ENCODE measurements at regions not wholly inside any gene's neighbourhood (a gene's known extent, or its start where the extent isn't known, plus 50 kb on each side); places are given as distances from the start of the nearest gene placed in this dataset.

DNA sequence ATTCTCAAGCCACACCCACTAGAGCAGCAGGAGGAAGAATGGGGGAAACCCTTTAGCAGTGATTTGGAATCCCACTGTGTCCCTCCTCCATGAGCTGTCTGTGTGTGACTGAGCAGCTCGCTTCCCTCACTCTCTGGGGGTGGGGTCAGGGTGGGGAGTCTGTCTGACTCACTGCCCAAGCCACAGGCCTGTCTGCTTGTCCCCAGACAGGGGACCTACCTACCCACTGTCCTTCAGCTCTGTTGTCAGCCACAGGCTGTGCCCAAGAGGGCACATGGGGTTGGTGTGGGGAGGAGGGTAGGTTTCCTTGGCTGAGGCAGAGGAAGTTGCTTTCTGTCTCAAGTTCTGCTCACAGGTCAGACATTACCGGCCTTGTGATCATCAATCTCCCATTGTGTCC lies 127.0 kb downstream of the MAFB start:
- H3K36me3 ChIP-seq (ENCODE audit: control insufficient read depth, insufficient read depth, low read length): no peaks in the 10 kb centered on the region
- H3K27me3 ChIP-seq (ENCODE audit: control insufficient read depth, insufficient read depth, low read length): no peaks in the 10 kb centered on the region
- no peak overlapping the region for H3K9ac ChIP-seq (ENCODE audit: low read length)
- H3K27ac ChIP-seq (ENCODE audit: low read depth, low read length): no peak overlapping the region
- H3K4me1 ChIP-seq (ENCODE audit: control insufficient read depth, insufficient read depth, low read length): peaks cover 9% of the 10 kb centered on the region
- H3K4me3 ChIP-seq (ENCODE audit: low read length): no peak overlapping the region

DNA sequence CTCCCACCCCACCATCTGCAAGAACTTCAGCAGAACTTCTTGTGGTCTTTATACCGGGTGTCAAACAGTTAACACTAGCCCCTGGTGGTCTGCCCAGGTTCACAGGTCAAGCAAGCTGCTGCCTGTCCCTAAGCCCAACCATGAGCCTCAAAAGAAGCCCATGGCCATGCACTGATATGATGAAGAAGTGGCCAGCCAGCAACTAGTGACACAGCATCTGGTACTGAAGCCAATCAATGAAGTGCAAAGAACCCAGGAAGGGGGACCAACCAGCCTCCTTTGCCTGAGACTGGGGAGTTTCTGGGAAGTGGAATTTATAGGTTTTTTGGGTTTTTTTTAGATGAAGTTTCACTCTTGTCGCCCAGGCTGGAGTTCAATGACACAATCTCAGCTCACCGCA lies 127.8 kb downstream of the MAFB start:
- no peak overlapping the region for H3K9ac ChIP-seq (ENCODE audit: low read length)
- H3K27me3 ChIP-seq (ENCODE audit: control insufficient read depth, insufficient read depth, low read length): no peaks in the 10 kb centered on the region
- H3K4me1 ChIP-seq (ENCODE audit: control insufficient read depth, insufficient read depth, low read length): peaks cover 9% of the 10 kb centered on the region
- H3K27ac ChIP-seq (ENCODE audit: low read depth, low read length): no peak overlapping the region
- H3K4me3 ChIP-seq (ENCODE audit: low read length): no peak overlapping the region
- no peaks in the 10 kb centered on the region for H3K36me3 ChIP-seq (ENCODE audit: control insufficient read depth, insufficient read depth, low read length)

DNA sequence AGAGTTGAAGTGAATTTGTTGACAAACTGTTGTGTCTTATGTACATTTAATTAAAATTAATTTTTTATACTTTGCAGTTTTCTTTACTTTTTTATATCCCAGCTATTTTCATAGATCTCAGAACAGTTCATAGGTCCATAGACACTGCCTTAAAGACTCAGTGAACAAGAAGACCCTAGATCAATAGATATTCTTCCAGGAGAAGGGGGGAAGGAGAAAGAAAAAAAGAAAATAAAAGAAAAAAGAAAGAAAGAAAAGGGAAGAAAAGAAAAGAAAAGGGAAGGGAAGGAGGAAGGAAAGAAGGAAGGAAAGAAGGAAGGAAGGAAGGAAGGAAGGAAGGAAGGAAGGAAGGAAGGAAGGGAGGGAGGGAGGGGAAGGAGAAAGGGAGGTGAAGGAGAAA lies 130.8 kb downstream of the MAFB start:
- no peaks in the 10 kb centered on the region for H3K4me1 ChIP-seq (ENCODE audit: control insufficient read depth, insufficient read depth, low read length)
- no peak overlapping the region for H3K4me3 ChIP-seq (ENCODE audit: low read length)
- no peaks in the 10 kb centered on the region for H3K27me3 ChIP-seq (ENCODE audit: control insufficient read depth, insufficient read depth, low read length)
- H3K9ac ChIP-seq (ENCODE audit: low read length): no peak overlapping the region
- H3K27ac ChIP-seq (ENCODE audit: low read depth, low read length): no peak overlapping the region
- H3K36me3 ChIP-seq (ENCODE audit: control insufficient read depth, insufficient read depth, low read length): no peaks in the 10 kb centered on the region

DNA sequence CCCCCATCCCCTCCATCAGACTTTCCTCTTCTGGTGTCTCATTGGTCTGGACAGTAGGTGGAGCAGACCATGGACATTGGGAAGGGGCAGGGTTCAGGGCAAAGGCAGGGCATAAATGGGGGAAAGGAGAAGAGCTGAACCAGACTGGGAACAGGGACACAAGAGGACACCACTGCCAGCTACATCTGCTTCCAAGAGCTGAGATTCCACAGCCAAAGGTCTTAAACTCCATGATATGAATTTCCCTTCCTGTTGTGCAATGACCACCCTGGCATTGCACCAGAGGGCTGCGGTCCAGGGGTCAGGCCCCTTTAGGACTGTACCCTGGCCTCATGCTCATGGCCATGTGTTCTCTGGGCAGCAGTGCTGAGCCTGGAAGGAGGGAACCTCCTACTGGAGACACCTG lies 137.9 kb downstream of the MAFB start:
- Histone ChIP-seq H3K27me3 (ENCODE audit: control insufficient read depth, insufficient read depth, low read length) (no peaks in the 10 kb centered on the region), H3K4me1 (ENCODE audit: control insufficient read depth, insufficient read depth, low read length) (no peaks in the 10 kb centered on the region), H3K36me3 (ENCODE audit: control insufficient read depth, insufficient read depth, low read length) (no peaks in the 10 kb centered on the region), H3K9ac (ENCODE audit: low read length) (no peak overlapping the region), H3K4me3 (ENCODE audit: low read length) (no peak overlapping the region), H3K27ac (ENCODE audit: low read depth, low read length) (no peak overlapping the region)

DNA sequence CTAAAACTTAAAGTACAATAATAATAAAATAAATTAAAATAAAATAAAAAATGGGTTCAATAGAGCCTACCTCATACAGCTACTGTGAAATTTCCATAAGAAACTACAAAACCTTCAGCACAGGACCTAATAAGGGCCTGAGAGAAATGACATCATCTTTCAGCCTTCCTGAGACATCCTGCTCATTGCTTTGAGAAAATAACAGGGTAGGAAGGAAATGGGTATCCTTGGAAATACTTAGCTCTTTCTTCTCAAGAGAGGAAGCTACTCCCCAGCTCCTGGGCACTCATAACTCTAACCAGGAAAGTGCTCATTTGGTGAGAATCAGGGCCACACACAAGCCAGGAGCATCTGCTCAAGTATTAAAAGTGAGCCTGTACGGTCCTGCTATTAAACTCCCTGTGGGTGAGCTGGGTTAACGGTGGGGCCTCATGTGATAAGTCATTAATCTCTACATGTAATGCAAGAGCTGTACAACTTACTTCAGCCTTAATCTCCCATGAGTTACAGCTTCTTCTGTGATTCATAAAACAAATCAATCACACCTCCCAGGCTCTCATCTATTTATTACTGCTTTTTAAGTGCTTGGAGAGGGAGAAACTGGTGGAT lies 141.4 kb downstream of the MAFB start:
- Histone ChIP-seq H3K36me3 (ENCODE audit: control insufficient read depth, insufficient read depth, low read length) (no peaks in the 10 kb centered on the region), H3K27ac (ENCODE audit: low read depth, low read length) (no peak overlapping the region), H3K9ac (ENCODE audit: low read length) (no peak overlapping the region), H3K4me1 (ENCODE audit: control insufficient read depth, insufficient read depth, low read length) (no peaks in the 10 kb centered on the region), H3K4me3 (ENCODE audit: low read length) (no peak overlapping the region), H3K27me3 (ENCODE audit: control insufficient read depth, insufficient read depth, low read length) (no peaks in the 10 kb centered on the region)

DNA sequence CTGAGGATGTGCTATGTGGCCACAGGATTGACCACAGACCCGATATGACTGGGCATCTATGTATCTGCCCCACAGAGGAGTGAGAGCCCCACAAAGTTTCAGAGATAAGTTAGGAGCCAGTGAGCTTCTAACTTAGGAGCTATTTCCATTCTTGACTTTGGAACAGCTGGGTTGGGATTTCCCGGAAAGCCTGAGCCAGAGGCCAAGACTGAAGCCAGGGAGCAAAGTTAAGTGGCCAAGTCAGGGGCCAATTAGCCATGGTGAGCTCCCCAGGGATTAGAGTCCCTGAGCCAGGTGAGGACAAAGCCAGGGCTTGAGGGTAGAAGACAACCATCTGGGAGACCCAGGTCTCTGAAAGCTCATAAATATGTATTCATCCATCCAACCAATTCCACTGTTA lies 143.6 kb downstream of the MAFB start:
- Histone ChIP-seq H3K4me1 (ENCODE audit: control insufficient read depth, insufficient read depth, low read length) (no peaks in the 10 kb centered on the region), H3K27ac (ENCODE audit: low read depth, low read length) (no peak overlapping the region), H3K9ac (ENCODE audit: low read length) (no peak overlapping the region), H3K27me3 (ENCODE audit: control insufficient read depth, insufficient read depth, low read length) (no peaks in the 10 kb centered on the region), H3K36me3 (ENCODE audit: control insufficient read depth, insufficient read depth, low read length) (no peaks in the 10 kb centered on the region), H3K4me3 (ENCODE audit: low read length) (no peak overlapping the region)

DNA sequence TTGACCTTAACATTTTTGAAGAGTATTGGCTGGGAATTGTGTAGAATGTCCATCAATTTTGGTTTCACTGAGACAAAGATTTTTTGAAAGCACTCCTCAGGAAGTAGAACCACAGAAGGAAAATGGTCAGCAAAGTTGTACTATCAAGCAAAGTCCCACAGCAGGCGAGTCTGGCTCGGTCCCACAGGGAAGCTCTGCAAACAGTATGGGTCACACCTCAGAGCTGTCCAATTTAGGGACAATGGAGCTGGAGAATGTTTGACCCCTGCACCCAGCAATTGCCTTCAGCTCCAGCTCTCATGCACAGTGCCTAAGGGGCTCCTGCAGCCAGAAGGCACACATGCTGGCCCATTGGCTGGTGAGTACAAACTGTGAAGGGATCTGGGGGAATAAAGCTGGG lies 147.0 kb downstream of the MAFB start:
- H3K4me3 ChIP-seq (ENCODE audit: low read length): no peak overlapping the region
- no peak overlapping the region for H3K27ac ChIP-seq (ENCODE audit: low read depth, low read length)
- H3K36me3 ChIP-seq (ENCODE audit: control insufficient read depth, insufficient read depth, low read length): no peaks in the 10 kb centered on the region
- no peaks in the 10 kb centered on the region for H3K4me1 ChIP-seq (ENCODE audit: control insufficient read depth, insufficient read depth, low read length)
- H3K27me3 ChIP-seq (ENCODE audit: control insufficient read depth, insufficient read depth, low read length): no peaks in the 10 kb centered on the region
- no peak overlapping the region for H3K9ac ChIP-seq (ENCODE audit: low read length)

DNA sequence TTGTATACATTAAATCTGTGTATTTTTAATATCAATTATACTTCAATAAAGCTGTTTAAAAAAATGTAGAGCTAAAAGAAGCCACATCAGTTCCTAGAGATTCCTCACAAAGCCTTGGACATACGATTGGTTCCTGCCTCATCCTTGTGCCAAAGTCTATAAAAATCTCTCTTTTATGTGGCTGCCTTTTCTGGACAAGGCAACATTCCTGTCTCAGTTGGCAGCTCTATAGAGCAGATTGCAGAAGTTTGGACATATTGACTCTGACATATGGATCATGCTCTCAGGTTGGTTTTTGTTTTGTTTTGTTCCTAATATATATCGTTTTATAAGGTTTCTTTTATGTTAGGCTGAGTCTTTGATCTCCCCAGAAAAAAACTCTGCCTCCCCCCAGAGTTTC lies 148.9 kb downstream of the MAFB start:
- H3K27ac ChIP-seq (ENCODE audit: low read depth, low read length): no peak overlapping the region
- H3K9ac ChIP-seq (ENCODE audit: low read length): no peak overlapping the region
- H3K4me3 ChIP-seq (ENCODE audit: low read length): no peak overlapping the region
- no peaks in the 10 kb centered on the region for H3K27me3 ChIP-seq (ENCODE audit: control insufficient read depth, insufficient read depth, low read length)
- no peaks in the 10 kb centered on the region for H3K36me3 ChIP-seq (ENCODE audit: control insufficient read depth, insufficient read depth, low read length)
- no peaks in the 10 kb centered on the region for H3K4me1 ChIP-seq (ENCODE audit: control insufficient read depth, insufficient read depth, low read length)

DNA sequence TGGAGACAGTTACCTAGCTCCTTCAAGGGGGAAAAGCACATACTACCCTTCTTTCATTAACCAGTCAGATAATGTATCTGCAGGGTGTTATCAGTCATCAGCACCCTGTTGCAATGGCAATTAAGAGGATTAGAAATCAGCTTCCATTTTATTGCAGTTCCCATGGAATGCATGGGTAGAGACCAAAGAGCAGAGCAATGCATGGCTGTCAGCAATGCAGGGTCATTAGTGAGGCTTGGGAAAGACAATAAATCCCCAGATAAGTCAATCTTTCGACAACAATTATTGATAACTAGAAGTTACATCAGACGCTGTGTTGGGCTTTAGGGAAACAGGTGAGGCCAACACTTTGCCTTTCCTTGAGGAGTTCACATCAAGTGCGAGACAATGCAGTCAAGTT lies 150.9 kb downstream of the MAFB start:
- H3K9ac ChIP-seq (ENCODE audit: low read length): no peak overlapping the region
- no peak overlapping the region for H3K4me3 ChIP-seq (ENCODE audit: low read length)
- no peak overlapping the region for H3K27ac ChIP-seq (ENCODE audit: low read depth, low read length)
- H3K27me3 ChIP-seq (ENCODE audit: control insufficient read depth, insufficient read depth, low read length): no peaks in the 10 kb centered on the region
- H3K36me3 ChIP-seq (ENCODE audit: control insufficient read depth, insufficient read depth, low read length): no peaks in the 10 kb centered on the region
- no peaks in the 10 kb centered on the region for H3K4me1 ChIP-seq (ENCODE audit: control insufficient read depth, insufficient read depth, low read length)

DNA sequence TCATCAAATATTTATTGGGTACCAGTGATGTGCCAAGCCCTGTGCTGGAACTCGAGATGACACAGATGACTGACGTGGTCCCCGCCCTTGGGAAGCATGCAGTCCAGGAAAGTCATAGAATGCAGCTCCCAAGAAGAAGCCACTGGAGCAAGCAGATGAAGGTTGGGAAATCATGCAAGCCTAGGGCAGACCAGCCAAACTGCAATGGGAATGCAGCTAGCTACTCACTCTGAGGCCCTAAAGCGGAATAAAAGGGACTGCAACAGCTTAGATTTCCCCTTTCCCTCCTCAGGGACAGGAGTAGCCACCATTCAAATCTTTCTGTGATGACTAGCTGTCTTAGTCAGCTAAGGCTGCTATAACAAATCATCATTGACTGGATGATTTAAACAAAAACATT lies 152.2 kb downstream of the MAFB start:
- Histone ChIP-seq H3K9ac (ENCODE audit: low read length) (no peak overlapping the region), H3K27ac (ENCODE audit: low read depth, low read length) (no peak overlapping the region)

DNA sequence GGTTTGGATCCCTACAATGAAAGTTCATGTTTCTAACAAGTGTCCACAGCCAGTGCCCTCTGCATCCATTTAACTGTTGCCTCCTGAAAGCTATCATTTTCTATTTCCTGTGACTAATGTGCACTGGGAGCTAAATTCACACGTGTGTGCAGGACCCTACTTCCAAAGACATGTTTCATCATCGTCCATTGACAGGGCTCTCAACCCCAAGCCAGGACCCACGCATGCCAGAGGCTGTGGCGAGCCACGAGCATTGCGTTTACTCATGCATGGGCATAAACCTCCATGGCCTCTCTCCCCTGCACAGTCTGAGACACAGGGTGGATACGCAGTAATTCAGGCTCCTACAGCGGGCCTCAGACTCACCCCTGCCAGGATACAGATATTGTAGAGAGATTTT lies 153.2 kb downstream of the MAFB start:
- H3K27me3 ChIP-seq (ENCODE audit: control insufficient read depth, insufficient read depth, low read length): no peaks in the 10 kb centered on the region
- no peak overlapping the region for H3K27ac ChIP-seq (ENCODE audit: low read depth, low read length)
- no peaks in the 10 kb centered on the region for H3K36me3 ChIP-seq (ENCODE audit: control insufficient read depth, insufficient read depth, low read length)
- no peaks in the 10 kb centered on the region for H3K4me1 ChIP-seq (ENCODE audit: control insufficient read depth, insufficient read depth, low read length)
- no peak overlapping the region for H3K9ac ChIP-seq (ENCODE audit: low read length)
- H3K4me3 ChIP-seq (ENCODE audit: low read length): no peak overlapping the region

More for the DNA sequence above, 152.2 kb downstream of the MAFB start:
- Histone ChIP-seq H3K4me3 (ENCODE audit: low read length) (no peak overlapping the region), H3K4me1 (ENCODE audit: control insufficient read depth, insufficient read depth, low read length) (no peaks in the 10 kb centered on the region), H3K36me3 (ENCODE audit: control insufficient read depth, insufficient read depth, low read length) (no peaks in the 10 kb centered on the region), H3K27me3 (ENCODE audit: control insufficient read depth, insufficient read depth, low read length) (no peaks in the 10 kb centered on the region)

DNA sequence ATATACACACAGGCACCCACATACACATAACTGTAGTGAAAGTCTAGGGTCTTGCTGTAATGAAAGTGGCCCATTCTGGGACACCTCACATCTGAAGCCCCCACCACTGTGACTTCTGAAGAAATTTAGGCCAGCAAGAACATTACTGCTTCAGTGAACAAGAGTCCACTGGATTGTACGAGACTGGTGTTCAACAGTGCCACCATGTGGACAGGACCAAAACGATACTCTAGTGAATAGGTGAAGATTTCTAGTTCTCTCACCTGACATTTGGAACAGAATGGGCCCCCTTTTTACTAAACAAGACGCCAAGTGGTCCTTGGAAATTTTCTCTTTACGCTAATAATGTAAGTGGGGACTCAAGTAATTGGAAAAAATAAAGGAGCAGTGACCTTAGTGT lies 156.9 kb downstream of the MAFB start:
- no peak overlapping the region for H3K4me3 ChIP-seq (ENCODE audit: low read length)
- H3K27ac ChIP-seq (ENCODE audit: low read depth, low read length): no peak overlapping the region
- H3K27me3 ChIP-seq (ENCODE audit: control insufficient read depth, insufficient read depth, low read length): no peaks in the 10 kb centered on the region
- no peaks in the 10 kb centered on the region for H3K36me3 ChIP-seq (ENCODE audit: control insufficient read depth, insufficient read depth, low read length)
- H3K9ac ChIP-seq (ENCODE audit: low read length): no peak overlapping the region
- no peaks in the 10 kb centered on the region for H3K4me1 ChIP-seq (ENCODE audit: control insufficient read depth, insufficient read depth, low read length)

DNA sequence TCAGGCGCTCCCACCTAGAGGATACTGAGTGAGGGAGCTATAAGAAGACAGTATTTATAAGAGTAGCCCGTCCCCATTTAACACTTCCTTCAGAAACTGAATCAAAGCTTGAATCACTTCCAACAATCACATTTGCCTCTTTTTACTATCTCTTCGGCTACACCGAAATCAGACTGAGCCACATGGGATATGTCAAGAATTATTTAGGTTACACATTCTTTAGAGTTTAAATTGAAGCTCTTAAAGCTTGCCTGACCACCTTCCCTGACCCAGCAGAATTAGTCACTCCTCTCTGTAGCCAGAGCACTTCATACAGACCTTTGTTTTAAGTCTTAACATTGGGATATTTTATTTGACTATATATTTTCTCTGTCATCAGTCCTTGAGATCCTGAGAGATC lies 163.7 kb downstream of the MAFB start:
- H3K27ac ChIP-seq (ENCODE audit: low read depth, low read length): no peak overlapping the region
- no peaks in the 10 kb centered on the region for H3K27me3 ChIP-seq (ENCODE audit: control insufficient read depth, insufficient read depth, low read length)
- H3K36me3 ChIP-seq (ENCODE audit: control insufficient read depth, insufficient read depth, low read length): no peaks in the 10 kb centered on the region
- H3K4me3 ChIP-seq (ENCODE audit: low read length): no peak overlapping the region
- H3K4me1 ChIP-seq (ENCODE audit: control insufficient read depth, insufficient read depth, low read length): no peaks in the 10 kb centered on the region
- H3K9ac ChIP-seq (ENCODE audit: low read length): no peak overlapping the region

All from rectal smooth muscle tissue (tissue), 1 donor.